Testis (tissue), 2 donors: ENCODE measurements at regions not wholly inside any gene's neighbourhood (a gene's known extent, or its start where the extent isn't known, plus 50 kb on each side); places are given as distances from the start of the nearest gene placed in this dataset.

Experiments
- DNase-seq: peaks from one replicate; pipeline ENCODE4 v3.0.0-alpha.2; 2019
- H3K27ac ChIP-seq, 2 donors: fragments of 200-600 bp; sonication (generic); one replicate each; pipeline ENCODE4 v1.5.1; 2019
- H3K27me3 ChIP-seq: fragments of 200-600 bp; sonication (generic); one replicate; pipeline ENCODE4 v1.5.1; 2019
- H3K36me3 ChIP-seq: fragments of 200-600 bp; sonication (generic); one replicate; pipeline ENCODE4 v1.5.1; 2017; ENCODE audit warnings: low read depth; ENCODE audit errors: missing control alignments
- H3K4me1 ChIP-seq: fragments of 200-600 bp; sonication (generic); one replicate; pipeline ENCODE4 v1.5.1; 2019
- H3K4me3 ChIP-seq, 2 donors: fragments of 200-600 bp; sonication (generic); one replicate each; pipeline ENCODE4 v1.5.1; 2017 to 2019
- H3K9me3 ChIP-seq: fragments of 200-600 bp; sonication (generic); one replicate; pipeline ENCODE4 v1.5.1; 2017
- CTCF ChIP-seq, 3 experiments: fragments of 450-650 bp in 2 of 3; fragments of 200-600 bp in 1 of 3; sonication (generic) in 1 of 3; IDR thresholded peaks; one replicate each; pipeline ENCODE4 v1.5.1; 2016 to 2019; ENCODE audit warnings: antibody characterized with exemption in 3 of 3, mild to moderate bottlenecking in 2 of 3, moderate library complexity in 1 of 3
- POLR2A ChIP-seq: fragments of 450-650 bp; IDR thresholded peaks from one replicate; pipeline ENCODE4 v1.6.1; 2017; ENCODE audit warnings: antibody characterized with exemption, mild to moderate bottlenecking, moderate library complexity
- WGBS, 2 donors: methylation state at CpG; one replicate each; pipeline ENCODE4 v1.1.5; 2018; 5-methylcytosine and 5-hydroxymethylcytosine counted together
- intact Hi-C: fragments of 100-400 bp; cut with DNase I; formaldehyde crosslinking; loops from one replicate; pipeline ENCODE4 v1.15.1; 2023; ENCODE audit warnings: low total_unique reads

DNA sequence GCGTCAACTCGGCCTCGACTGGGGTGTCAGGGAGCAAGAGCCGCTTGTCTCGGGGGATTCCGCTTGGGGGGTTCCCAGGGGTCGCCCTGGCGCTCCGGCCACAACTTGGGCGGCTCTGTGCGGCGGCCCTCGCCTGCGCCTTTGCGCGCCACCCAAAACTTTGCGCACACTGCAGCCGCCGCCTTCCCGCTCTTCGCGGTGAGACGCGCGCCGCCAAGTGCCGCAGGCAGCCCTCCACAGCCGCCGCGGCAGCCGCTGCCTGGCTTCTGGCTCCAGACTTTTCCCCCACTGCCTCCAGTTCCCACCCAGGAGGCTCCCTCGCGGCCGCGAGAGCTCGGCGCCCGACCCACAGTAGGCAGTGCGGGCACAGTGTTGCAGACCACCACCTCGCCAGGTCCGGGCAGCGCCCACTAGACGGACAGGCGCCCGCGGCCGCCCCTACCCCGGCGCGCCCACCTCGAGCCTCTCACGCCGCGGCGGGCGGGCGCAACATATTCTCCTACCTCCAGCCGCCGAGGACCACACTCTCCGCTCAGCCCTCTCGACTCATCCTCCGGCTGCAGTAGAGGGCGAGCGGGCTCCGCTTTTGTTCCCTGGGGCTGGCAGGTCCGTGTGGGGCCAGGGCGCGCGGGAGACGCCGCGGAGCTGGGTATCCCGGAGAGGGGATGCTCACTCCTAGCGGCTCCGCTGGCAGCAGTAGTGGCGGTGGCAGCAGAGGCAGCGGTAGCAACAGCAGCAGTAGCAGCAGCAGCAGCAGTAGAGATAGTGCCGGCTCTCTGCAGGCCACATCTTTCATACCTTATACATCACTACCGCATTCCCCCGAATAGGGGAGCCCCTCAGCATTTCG lies 296.6 kb downstream of the OMA1 start:
- intact Hi-C loops: no loop called here
- H3K4me1 ChIP-seq: peaks cover 12% of the 10 kb centered on the region
- no peaks in the 10 kb centered on the region for H3K36me3 ChIP-seq
- no peaks in the 10 kb centered on the region for H3K9me3 ChIP-seq
- WGBS, 2 donors: 0 to 1% methylated on average over 7 to 69 of the region's 81 CpGs
- H3K4me3 ChIP-seq: peak overlapping the region; percentile 17 to 57
- H3K27ac ChIP-seq: no peak overlapping the region
- no peaks in the 10 kb centered on the region for H3K27me3 ChIP-seq
- TF ChIP-seq POLR2A (no peak), CTCF (IDR thresholded peaks at IDR 0.05) (no peak)
- peak; percentile 69 for DNase-seq

- no peak for TF ChIP-seq CTCF (IDR thresholded peaks at IDR 0.05)
- TF ChIP-seq POLR2A: no peak
- H3K27me3 ChIP-seq: no peaks in the 10 kb centered on the region
- H3K4me1 ChIP-seq: peaks cover 12% of the 10 kb centered on the region
- no peak overlapping the region for H3K27ac ChIP-seq
- no peaks in the 10 kb centered on the region for H3K9me3 ChIP-seq
- H3K4me3 ChIP-seq: peak overlapping the region; percentile 17 to 57
- H3K36me3 ChIP-seq: no peaks in the 10 kb centered on the region
- WGBS, 2 donors: 2 to 3% methylated on average over 14 of the region's 14 CpGs
- DNase-seq: peak; percentile 27
- intact Hi-C loops: no loop called here
Observed at GRCh38 chr1:58249388-58249736, 297.2 kb downstream of the OMA1 start.

DNA sequence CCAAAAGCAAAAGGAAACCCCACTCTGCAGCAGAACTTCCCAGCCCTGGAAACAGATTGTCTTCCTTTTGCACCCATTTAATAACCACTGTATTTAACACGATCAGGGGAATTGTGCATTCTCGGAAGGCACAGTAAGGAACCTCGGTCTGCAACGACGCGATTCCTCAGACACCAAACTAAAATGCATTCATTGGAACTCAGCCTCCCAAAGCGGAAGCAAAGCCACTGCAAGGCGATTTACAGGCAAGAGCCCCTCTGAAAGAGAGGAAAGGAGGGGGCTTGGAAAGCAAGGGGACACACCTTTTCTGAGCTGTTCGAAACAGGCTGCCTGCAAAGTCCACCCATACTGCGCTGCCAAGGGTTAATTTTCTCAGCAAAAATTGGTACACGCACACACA lies 297.7 kb downstream of the OMA1 start:
- Histone ChIP-seq H3K27ac (no peak overlapping the region), H3K4me1 (peaks cover 12% of the 10 kb centered on the region), H3K9me3 (no peaks in the 10 kb centered on the region), H3K4me3 (peak overlapping the region in 1 of 2 donors; percentile 57), H3K36me3 (no peaks in the 10 kb centered on the region), H3K27me3 (no peaks in the 10 kb centered on the region)
- DNase-seq: no peak
- no peak for TF ChIP-seq CTCF (IDR thresholded peaks at IDR 0.05)
- TF ChIP-seq POLR2A: no peak
- intact Hi-C loops: no loop called here
- 3 to 4% methylated on average over 11 of the region's 11 CpGs for WGBS, 2 donors

- DNase-seq: no peak
- Histone ChIP-seq H3K4me1 (peaks cover 12% of the 10 kb centered on the region), H3K4me3 (no peak overlapping the region), H3K36me3 (no peaks in the 10 kb centered on the region), H3K27me3 (no peaks in the 10 kb centered on the region), H3K9me3 (no peaks in the 10 kb centered on the region), H3K27ac (no peak overlapping the region)
- intact Hi-C loops: no loop called here
- no peak for TF ChIP-seq CTCF (IDR thresholded peaks at IDR 0.05)
- TF ChIP-seq POLR2A: no peak
- 17 to 27% methylated on average over 5 of the region's 5 CpGs for WGBS, 2 donors
Observed at GRCh38 chr1:58248072-58248471, 298.5 kb downstream of the OMA1 start.

- H3K27ac ChIP-seq: no peak overlapping the region
- intact Hi-C loops: no loop called here
- no peak overlapping the region for H3K4me3 ChIP-seq
- H3K9me3 ChIP-seq: no peaks in the 10 kb centered on the region
- 85 to 91% methylated on average over 4 of the region's 4 CpGs for whole genome bisulfite sequencing, 2 donors
- H3K27me3 ChIP-seq: no peaks in the 10 kb centered on the region
- no peak for TF ChIP-seq CTCF (IDR thresholded peaks at IDR 0.05)
- TF ChIP-seq POLR2A: no peak
- H3K36me3 ChIP-seq: no peaks in the 10 kb centered on the region
- no peak for DNase-seq
- peaks cover 12% of the 10 kb centered on the region for H3K4me1 ChIP-seq
Observed at GRCh38 chr1:58246549-58246948, 300.0 kb downstream of the OMA1 start.
